GM10266 (cell line): ENCODE measurements at regions not wholly inside any gene's neighbourhood (a gene's known extent, or its start where the extent isn't known, plus 50 kb on each side); places are given as distances from the start of the nearest gene placed in this dataset.
"Not testable (repeated sequence)": the region's sequence is repeated elsewhere in the genome, so short reads cannot be mapped to it uniquely, and the experiment has no call there.

ENCODE experiments used
- DNase-seq: peaks from one replicate; pipeline ENCODE4 v3.0.0; 2012; ENCODE audit errors: extremely low spot score
- TF ChIP-seq, protein P1 (sequence below): IDR thresholded peaks from 2 replicates; pipeline ENCODE4 v1.5.1; 2012; ENCODE audit warnings: mild to moderate bottlenecking, low read depth; ENCODE audit not compliant: control insufficient read depth, insufficient read depth; ENCODE audit errors: missing control alignments

DNA sequence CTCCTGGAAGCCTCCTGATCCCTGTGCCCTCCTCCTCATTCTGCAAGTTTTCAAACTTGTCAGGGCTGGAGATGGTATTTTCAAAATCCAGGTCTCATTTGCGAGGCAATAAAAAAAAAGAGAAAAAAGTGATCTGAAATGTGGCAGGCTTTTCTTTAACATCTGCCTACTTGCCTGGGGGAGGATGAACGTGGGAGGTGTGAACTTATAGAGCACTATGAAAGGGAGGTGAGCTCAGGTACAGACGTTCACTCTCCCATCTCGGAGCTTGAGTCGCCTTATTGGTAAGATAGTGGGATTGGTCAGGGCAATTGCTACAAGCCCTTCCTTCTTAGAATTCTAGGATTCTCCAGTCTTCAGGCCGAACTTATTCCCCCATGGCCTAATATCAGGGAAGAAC is 104.8 kb upstream of the CADM1 start:
- TF ChIP-seq, protein P1, sequence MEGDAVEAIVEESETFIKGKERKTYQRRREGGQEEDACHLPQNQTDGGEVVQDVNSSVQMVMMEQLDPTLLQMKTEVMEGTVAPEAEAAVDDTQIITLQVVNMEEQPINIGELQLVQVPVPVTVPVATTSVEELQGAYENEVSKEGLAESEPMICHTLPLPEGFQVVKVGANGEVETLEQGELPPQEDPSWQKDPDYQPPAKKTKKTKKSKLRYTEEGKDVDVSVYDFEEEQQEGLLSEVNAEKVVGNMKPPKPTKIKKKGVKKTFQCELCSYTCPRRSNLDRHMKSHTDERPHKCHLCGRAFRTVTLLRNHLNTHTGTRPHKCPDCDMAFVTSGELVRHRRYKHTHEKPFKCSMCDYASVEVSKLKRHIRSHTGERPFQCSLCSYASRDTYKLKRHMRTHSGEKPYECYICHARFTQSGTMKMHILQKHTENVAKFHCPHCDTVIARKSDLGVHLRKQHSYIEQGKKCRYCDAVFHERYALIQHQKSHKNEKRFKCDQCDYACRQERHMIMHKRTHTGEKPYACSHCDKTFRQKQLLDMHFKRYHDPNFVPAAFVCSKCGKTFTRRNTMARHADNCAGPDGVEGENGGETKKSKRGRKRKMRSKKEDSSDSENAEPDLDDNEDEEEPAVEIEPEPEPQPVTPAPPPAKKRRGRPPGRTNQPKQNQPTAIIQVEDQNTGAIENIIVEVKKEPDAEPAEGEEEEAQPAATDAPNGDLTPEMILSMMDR, result no peak
- no peak for DNase-seq

DNA sequence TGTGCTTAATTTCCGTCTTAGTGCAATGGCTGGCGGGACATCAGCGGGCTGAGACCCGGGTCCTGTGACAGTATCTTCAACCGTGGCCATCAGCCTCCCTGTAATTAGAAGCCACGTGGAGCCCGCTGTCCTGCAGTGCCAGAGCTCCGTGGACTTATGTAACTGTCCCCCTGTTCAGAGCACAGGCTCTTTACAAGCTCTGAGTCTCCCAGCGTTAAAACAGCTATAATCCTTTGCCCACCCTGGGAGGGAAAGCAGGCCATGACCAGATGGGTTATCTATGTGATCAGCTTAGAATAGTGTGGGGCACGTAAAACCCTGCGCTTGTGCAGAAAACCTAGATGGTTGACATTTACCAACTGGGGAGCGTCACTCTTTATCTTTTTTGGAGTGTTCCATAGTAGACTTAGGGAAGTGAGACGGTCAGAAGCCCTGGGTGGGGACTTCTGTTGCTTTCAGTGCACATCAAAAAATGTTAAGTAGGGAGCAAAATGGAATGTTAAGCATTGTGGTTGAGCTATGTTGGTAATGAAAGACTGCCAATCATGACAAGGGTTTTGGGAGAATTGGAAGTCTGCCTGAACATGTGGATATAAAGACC is 103.5 kb upstream of the CADM1 start:
- TF ChIP-seq, protein P1, result no peak
- no peak for DNase-seq

DNA sequence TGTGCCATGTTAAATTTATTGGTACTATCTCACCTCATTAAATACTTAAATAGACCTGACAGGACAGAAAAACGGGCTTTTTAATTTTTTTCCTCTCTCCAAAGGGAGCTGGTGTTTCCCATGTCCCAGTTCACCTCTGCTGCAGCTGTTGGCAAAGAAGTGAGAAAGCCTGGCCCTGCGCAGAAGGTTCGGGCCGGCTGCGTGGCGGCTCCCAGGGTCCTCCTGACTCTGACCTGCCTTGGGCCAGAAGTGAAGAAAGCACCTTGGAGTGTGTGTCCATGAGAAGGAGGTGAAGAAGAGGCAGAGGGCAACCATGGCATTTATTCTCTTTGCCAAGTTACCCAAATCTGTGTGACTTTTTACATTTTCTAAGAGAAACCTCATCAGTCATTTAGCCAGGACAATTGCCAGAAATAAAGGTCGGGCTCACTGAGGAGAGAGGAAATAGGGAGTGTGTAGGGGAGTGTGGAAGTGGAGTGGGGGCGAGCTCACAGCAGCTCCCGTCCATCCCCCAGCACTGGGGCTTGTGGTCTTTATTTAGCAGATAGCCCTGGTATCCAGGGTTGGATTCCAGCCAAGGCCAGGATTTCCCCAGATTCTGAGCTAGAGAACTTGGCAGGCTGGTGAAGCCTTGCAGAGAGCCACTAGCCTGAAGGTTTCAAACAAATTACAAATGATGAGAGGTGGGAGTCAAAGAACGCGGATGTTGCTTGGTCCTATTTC is 102.4 kb upstream of the CADM1 start:
- DNase-seq, result no peak
- TF ChIP-seq, protein P1, result no peak

DNA sequence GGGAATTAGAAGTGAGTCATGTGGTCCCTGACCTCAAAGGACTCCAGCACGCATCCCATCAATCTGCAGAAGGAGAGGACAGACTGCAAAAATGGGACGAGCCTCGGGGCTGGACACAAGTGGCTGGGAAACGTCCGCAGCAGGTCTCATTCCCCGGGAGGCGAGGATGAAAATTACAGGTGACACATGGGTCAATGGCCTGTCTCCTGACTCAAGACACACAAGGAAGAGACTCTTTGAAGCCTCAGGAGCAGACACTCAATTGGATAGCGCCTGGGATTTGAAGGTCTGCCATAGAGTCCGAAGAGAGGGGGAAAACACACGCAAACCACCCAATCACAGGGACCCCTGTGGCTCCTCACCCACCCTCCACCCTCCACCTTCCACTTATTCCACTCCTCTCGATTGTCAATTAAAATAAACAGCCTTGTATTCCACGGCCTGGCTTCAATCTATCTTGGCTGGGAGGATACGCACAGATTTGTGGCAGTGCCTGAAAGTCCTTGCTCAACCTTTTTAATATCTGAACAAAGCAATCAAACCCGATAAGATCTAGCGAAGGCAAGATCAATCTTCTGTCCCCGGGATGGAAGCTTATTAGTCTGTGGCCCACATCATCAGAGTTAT is 101.8 kb upstream of the CADM1 start:
- TF ChIP-seq, protein P1, result no peak
- DNase-seq, result no peak

DNA sequence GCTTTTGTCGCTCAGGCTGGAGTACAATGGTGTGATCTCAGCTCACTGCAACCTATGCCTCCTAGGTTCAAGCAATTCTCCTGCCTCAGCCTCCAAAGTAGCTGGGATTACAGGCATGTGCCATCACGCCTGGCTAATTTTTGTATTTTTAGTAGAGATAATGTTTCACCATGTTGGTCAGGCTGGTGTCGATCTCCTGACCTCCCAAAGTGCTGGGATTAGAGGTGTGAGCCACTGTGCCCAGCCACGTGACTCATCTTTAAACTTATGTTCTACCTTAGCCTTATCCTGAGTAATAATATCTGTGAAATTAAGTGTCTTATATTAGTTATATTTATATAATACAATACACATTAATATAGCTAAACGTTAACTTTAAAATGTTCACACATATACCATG is 101.2 kb upstream of the CADM1 start:
- not testable (repeated sequence) for DNase-seq

DNA sequence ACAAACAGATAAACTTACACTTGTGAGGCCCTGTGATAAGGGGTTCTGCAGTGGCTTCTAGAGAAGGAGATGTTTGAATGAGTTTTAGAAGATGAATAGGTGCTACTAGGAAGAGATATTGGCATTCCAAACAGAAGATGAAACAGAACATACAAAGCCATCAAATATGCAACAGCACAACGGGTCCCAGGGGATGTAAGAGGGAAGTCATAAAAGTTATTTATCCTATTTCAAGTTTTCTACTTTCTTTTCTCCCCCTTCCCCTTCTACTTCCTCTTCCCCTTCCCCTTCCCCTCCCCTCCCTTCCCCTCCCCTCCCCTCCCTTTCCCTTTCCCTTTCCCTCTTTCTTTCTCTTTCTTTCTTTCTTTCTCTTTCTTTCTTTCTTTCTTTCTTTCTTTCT is 94.9 kb upstream of the CADM1 start:
- TF ChIP-seq, protein P1, result no peak
- DNase-seq, result no peak

DNA sequence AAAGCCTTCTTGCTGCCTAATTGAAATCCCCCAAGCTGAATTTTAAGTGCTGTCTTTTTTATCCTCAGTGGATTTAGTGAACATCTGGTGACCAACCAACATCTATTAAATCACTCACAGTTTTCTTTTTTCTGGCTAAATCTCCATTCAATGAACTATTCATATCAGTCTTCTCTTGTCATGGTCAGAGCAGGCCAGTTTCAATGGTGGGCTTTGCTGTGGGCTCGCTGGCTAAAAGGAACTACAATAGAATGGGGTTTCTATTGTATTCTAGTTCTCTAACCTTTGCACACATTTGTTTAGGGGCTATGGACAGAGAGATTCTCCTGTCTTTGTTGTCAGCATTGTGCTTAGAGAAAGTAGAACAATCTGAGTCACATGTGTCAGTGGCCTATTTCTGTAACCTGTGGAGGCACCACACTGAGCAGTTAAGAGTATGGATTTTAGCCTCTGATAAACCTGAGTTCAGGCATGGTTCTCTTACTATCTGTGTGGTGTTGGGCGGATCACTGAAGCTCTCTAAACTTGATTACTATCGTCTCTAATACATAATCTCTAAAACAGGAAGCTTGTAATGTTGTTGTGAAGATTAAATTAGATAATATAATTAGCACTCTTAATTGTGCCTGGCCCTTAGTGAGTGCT is 94.2 kb upstream of the CADM1 start:
- TF ChIP-seq, protein P1, result no peak
- DNase-seq, result no peak
